Adrenal gland (tissue), 9 donors: ENCODE measurements at regions not wholly inside any gene's neighbourhood (a gene's known extent, or its start where the extent isn't known, plus 50 kb on each side); places are given as distances from the start of the nearest gene placed in this dataset.

Experiments
- DNase-seq, 7 donors: peaks; one replicate each; pipeline ENCODE4 v3.0.0-alpha.2; 2019 to 2020
- H3K27ac ChIP-seq, 5 donors: fragments of 200-600 bp; sonication (generic) in 4 of 5; 1 replicate in 3 of 5; 2 replicates in 2 of 5; pipeline versions ENCODE4 v1.5.1 to v1.8.0; 2016 to 2020; ENCODE audit warnings: mild to moderate bottlenecking in 1 of 5
- H3K27me3 ChIP-seq: fragments of 200-600 bp; 2 replicates; pipeline ENCODE4 v1.8.0; 2021
- H3K36me3 ChIP-seq, 2 donors: fragments of 200-600 bp; replicated peaks in 1 of 2; 1 replicate in 1 of 2; 2 replicates in 1 of 2; pipeline versions ENCODE4 v1.5.1 to v1.8.0; 2018 to 2022
- H3K4me1 ChIP-seq, 2 donors: fragments of 200-600 bp; replicated peaks in 1 of 2; 1 replicate in 1 of 2; 2 replicates in 1 of 2; pipeline versions ENCODE4 v1.5.1 to v1.8.0; 2018 to 2021
- H3K4me3 ChIP-seq, 4 donors: fragments of 200-600 bp; sonication (generic) in 3 of 4; one replicate each; pipeline ENCODE4 v1.5.1; 2016 to 2018
- H3K9me3 ChIP-seq, 3 donors: fragments of 200-600 bp; sonication (generic) in 1 of 3; replicated peaks in 1 of 3; 1 replicate in 2 of 3; 2 replicates in 1 of 3; pipeline versions ENCODE4 v1.5.1 to v1.8.0; 2016 to 2021
- CTCF ChIP-seq, 6 experiments: fragments of 450-650 bp in 4 of 6; fragments of 200-600 bp in 2 of 6; sonication (generic) in 1 of 6; IDR thresholded peaks; 1 replicate in 5 of 6; 2 replicates in 1 of 6; pipeline versions ENCODE4 v1.5.1 to v1.8.0; 2016 to 2021; ENCODE audit warnings: antibody characterized with exemption in 6 of 6, mild to moderate bottlenecking in 2 of 6, moderate library complexity in 1 of 6
- POLR2A ChIP-seq, 2 donors: fragments of 450-650 bp; IDR thresholded peaks; one replicate each; pipeline ENCODE4 v1.6.1; 2017; ENCODE audit warnings: antibody characterized with exemption in 2 of 2, mild to moderate bottlenecking in 2 of 2, moderate library complexity in 1 of 2
- WGBS, 4 donors: extraction: QIAGEN DNeasy Blood & Tissue Kit in 2 of 4; methylation state at CpG; one replicate each; pipeline versions ENCODE4 v1.1.5 to v1.1.7; 2013 to 2017; 5-methylcytosine and 5-hydroxymethylcytosine counted together
- intact Hi-C, 2 donors: fragments of 100-400 bp; cut with DNase I; formaldehyde crosslinking; loops; one replicate each; pipeline versions ENCODE4 v1.14.1 to v1.15.0; 2022 to 2023
- donor health status: healthy with polysubstance abuse.
- donor health status: Bipolar disorder and iron deficiency.
- donor health status: DM: yes; HTN: yes; CAD: no.
- donor health status: DM: no; HTN: no; CAD: no.
- donor health status: DM: no; HTN: no; CAD: no.

- TF ChIP-seq POLR2A (IDR thresholded peaks at IDR 0.05) (no peak), CTCF (IDR thresholded peaks at IDR 0.05) (no peak)
- Histone ChIP-seq H3K4me1 (no peaks in the 10 kb centered on the region), H3K27ac (no peak overlapping the region), H3K9me3 (no peaks in the 10 kb centered on the region), H3K36me3 (no peaks in the 10 kb centered on the region), H3K27me3 (no peaks in the 10 kb centered on the region), H3K4me3 (no peak overlapping the region)
- intact Hi-C loops = no loop called here
- WGBS, 4 donors = 100% methylated on average over 1 of the region's 1 CpG; no CpG with 5 or more reads in 1 of the 4 donors
- DNase-seq = no peak
Measured at GRCh38 chrX:122441451-122441850, 742.6 kb upstream of the GRIA3 start.

- no peaks in the 10 kb centered on the region for H3K36me3 ChIP-seq
- TF ChIP-seq CTCF (IDR thresholded peaks at IDR 0.05) (no peak), POLR2A (IDR thresholded peaks at IDR 0.05) (no peak)
- no peaks in the 10 kb centered on the region for H3K9me3 ChIP-seq
- H3K4me1 ChIP-seq = no peaks in the 10 kb centered on the region
- no peak for DNase-seq
- H3K4me3 ChIP-seq = no peak overlapping the region
- H3K27ac ChIP-seq = no peak overlapping the region
- intact Hi-C loops = no loop called here
- no peaks in the 10 kb centered on the region for H3K27me3 ChIP-seq
Measured at GRCh38 chrX:122445466-122445865, 738.6 kb upstream of the GRIA3 start.

GRCh38 chrX:122464341-122464740 lies 719.7 kb upstream of the GRIA3 start:
- no peaks in the 10 kb centered on the region for H3K4me1 ChIP-seq
- no peak overlapping the region for H3K4me3 ChIP-seq
- H3K27me3 ChIP-seq = no peaks in the 10 kb centered on the region
- TF ChIP-seq CTCF (IDR thresholded peaks at IDR 0.05) = no peak
- TF ChIP-seq POLR2A (IDR thresholded peaks at IDR 0.05) = no peak
- no peak overlapping the region for H3K27ac ChIP-seq
- H3K36me3 ChIP-seq = no peaks in the 10 kb centered on the region
- DNase-seq = no peak
- intact Hi-C loops = no loop called here
- H3K9me3 ChIP-seq = no peaks in the 10 kb centered on the region
- 45 to 66% (median 60%) methylated on average over 3 of the region's 3 CpGs for whole genome bisulfite sequencing, 4 donors

- Histone ChIP-seq H3K9me3 (no peaks in the 10 kb centered on the region), H3K27ac (no peak overlapping the region), H3K27me3 (no peaks in the 10 kb centered on the region), H3K36me3 (no peaks in the 10 kb centered on the region), H3K4me3 (no peak overlapping the region), H3K4me1 (no peaks in the 10 kb centered on the region)
- intact Hi-C loops = no loop called here
- TF ChIP-seq POLR2A (IDR thresholded peaks at IDR 0.05) (no peak), CTCF (IDR thresholded peaks at IDR 0.05) (no peak)
- DNase-seq = no peak
Measured at GRCh38 chrX:122475306-122475705, 708.8 kb upstream of the GRIA3 start.
